ENCODE measurements at regions not wholly inside any gene's neighbourhood (a gene's known extent, or its start where the extent isn't known, plus 50 kb on each side); places are given as distances from the start of the nearest gene placed in this dataset.
A peak's percentile ranks its signal among the peaks of the same experiment; 100 is the strongest.
"Not testable (repeated sequence)": the region's sequence is repeated elsewhere in the genome, so short reads cannot be mapped to it uniquely, and the experiment has no call there.

DNA sequence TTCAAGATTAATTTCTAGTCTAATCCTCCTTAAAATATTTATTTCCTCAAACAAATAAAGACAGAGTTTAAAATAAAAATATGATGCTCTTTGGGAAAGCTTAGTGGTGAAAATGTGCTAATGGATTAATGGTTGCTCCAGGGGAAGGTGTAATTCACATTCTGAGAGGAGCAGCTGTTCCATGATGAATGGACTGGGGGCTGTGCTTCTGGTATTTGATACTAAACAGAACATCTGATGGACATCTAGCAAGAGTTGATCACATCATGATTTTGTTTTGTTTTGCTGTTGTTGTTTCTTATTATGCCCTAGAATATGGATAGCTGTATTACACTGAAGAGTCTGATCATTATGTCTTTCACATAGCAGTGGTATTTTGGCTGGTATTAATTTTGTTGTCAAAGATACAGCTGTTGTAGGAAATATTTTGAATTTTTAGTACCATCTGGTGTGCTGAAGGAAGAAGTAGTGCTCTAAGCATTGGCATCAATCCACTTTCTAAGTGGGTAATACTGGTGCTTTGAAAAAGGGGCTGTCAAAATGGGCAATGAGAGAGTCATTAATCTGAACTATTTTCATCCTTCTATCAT lies 296.4 kb downstream of the ADAMTS20 start:
- no peak for DNase-seq (ENCODE audit: insufficient read length, low spot score)
- no peak for FAIRE-seq

DNA sequence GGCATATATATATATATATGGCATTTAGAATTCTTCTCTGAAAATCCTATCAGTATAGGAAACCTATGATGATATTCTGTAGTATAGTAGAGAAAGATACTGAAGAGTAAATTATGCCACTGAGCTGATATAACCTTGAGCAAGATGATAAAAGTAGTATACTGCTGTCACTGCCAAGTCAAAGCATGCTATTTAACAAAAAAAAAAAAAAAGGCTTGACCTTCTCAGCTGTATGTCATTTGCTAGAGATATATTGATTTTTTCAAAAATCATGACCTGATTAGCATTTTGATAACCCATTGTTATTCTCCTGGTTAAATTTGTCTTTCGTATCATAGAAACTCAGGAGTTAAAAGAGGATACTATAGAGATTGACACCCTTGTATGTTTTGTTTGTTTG lies 299.4 kb downstream of the ADAMTS20 start:
- DNase-seq (ENCODE audit: insufficient read length, low spot score) (no peak), FAIRE-seq (no peak)

DNA sequence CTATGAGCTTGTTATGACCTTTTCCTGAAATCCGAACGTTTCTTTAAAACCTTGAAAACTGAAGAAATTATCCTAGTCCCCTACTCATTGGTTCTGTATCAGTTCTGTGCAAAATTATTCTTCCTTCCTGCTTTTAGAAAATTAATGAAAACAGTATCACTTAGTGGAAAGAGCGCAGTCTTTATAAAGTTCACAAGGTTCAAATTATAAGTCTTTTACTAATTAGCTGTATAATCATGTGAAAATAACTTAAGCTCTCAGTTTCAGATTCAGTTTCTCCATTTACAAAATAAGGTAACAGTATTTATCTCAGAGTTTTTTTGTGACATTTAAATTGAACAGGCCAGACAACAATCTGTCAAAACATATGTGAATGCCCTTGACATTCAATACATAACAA lies 306.1 kb downstream of the ADAMTS20 start:
- DNase-seq (ENCODE audit: insufficient read length, low spot score) (no peak), FAIRE-seq (no peak)

DNA sequence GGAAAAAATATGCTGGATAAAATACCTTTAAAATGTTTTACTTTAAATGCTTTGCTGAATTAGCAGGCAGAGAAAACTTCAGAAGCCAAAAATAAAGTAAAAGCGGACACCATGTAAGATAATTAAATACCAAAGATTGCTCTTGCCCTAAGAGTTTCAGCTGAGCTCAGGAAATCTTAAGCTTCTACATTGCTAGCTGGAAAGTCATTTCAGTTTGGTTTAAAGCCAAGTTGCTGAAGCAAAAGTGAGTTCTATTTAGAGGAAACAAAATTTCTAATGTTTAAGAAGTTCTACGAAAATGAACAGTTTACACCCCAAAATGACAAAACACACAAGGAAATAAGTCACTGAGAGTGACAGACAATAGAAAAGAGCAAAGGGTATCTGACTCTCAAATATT lies 310.0 kb downstream of the ADAMTS20 start:
- DNase-seq (ENCODE audit: insufficient read length, low spot score) (no peak), FAIRE-seq (no peak)

DNA sequence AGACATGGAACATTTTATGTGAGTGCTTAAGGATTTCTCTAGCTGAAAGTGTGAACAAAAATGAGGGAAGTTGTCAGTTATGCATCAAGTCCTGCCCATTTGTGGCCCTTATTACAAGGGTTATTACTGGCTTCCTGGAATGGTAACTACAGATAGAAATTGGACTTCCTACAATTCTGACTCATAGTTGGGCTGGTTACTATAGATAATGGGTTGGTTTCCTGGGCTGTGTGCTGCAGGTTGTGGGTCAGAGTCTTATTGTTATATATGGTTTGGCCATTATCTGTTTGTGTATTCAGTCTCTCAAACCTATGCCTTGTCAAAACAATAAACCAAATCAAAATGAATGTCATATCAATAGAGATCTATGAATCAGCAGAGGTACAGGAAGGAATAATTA lies 313.7 kb downstream of the ADAMTS20 start:
- DNase-seq (ENCODE audit: insufficient read length, low spot score), result no peak
- FAIRE-seq, result no peak

DNA sequence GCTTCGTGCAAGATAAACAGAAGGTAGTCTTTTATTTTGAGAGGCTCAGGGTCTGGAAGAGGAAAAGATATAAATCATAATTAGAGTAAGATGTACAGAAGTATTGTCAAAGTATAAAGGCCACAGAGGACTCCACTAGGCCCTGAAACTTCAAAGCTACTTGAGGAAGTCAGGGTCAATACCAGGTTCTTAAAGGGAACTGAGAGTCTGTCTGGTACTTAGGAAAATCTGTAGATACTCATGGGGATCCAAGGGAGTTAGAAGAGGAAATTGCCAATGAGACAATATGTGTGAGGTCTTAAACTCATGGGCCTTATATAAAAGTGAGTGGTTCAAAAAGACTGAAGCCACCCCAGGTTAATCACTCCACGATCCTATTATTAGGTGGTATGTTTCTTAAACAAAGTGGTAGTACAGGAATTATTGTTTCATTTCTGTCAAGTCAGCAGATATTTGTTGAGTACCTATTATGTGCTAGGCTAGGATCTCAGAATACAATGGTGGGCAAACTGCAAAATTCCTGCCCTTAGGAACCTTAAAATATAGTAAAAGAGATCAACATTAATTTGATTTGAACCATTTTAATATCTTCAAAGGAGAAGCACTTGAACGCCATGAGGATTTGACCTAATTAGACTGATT lies 314.6 kb downstream of the ADAMTS20 start:
- FAIRE-seq (no peak), DNase-seq (ENCODE audit: insufficient read length, low spot score) (no peak)

DNA sequence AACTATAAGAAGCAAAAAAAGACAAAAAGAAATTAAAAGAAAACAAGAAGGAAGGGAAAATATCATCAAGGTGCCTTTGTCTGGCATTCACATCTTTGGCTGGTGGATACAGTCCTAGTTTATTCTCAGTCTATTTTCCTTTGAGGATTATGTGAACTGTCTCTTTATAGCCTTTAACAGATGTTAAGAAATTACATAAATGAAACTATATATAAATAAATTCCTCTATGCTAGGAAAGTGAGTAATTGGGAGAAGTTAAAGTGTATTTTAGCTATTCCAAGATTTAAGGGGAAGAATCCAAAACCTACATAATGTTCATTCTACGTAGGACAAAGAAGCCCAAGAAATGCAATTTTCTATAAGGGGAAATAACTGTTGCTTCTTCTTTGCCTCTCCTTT lies 316.3 kb downstream of the ADAMTS20 start:
- FAIRE-seq (no peak), DNase-seq (ENCODE audit: insufficient read length, low spot score) (no peak)

DNA sequence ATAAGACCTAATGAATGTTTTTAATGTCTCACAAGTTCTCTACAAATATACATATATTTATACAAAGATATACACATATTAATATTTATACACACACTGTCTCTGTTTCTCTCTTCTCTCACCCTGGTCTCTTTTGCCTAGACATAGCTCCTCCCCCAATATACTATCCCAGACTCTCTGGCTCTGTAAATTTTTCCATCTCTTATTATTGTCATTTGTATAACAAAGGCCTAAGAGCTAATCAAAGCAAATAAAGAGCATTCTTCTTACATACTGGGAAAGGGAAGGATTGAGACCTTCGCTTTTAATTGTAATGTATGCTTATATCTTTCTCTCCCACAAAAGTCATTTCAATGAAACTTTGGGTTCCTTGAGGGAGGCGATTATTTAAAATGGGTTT lies 318.1 kb downstream of the ADAMTS20 start:
- no peak for FAIRE-seq
- no peak for DNase-seq (ENCODE audit: insufficient read length, low spot score)

DNA sequence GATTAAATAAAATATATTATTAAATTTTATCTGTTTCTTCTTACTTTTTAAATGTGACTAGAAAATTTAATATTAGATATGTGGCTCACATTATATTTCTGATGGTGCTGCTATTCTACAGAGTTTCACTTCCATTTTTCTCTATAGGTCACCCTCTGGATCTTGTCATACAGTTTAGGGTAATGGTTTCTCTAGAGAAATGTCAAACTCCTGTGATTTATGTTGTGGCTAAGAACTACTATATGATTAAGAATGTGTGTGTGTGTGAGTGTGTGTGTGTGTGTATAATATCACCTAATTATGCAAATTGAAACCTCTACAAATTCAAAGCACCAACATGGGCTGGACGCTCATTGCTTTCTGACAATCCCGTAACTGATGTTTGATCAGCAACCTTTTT lies 325.9 kb downstream of the ADAMTS20 start:
- DNase-seq (ENCODE audit: insufficient read length, low spot score) (no peak), FAIRE-seq (no peak)

DNA sequence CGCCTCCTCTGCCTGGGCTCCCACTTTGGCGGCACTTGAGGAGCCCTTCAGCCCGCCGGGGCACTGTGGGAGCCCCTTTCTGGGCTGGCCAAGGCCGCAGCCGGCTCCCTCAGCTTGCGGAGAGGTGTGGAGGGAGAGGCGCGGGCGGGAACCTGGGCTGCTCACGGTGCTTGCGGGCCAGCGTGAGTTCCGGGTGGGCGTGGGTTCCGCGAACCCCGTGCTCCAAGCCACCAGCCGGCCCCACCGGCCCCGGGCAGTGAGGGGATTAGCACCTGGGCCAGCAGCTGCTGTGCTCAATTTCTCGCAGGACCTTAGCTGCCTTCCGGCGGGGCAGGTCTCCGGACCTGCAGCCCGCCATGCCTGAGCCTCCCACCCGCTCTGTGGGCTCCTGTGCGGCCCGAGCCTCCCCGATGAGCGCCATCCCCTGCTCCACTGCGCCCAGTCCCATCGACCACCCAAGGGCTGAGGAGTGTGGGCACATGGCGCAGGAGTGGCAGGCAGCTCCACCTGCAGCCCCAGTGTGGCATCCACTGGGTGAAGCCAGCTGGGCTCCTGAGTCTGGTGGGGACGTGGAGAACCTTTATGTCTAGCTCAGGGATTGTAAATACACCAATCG lies 327.7 kb downstream of the ADAMTS20 start:
- not testable (repeated sequence) for DNase-seq (ENCODE audit: insufficient read length, low spot score); FAIRE-seq

DNA sequence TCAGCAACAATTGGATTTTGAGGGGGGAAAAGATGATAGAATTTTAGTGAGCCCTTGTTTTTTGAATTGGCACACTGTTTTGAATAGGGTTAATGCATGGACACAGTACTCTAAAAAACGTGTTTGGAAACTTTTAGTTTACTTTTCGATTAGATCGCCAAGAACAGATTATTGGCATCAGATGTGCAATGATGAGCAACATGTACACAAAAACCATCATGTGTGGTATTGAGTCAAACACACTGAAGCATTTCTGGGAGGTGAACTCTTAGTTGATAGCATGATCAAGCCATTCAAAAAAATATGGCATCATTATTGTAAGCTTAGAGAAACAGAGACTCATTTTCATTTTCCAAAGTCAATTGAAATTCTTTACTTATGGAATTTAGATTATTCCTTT lies 329.2 kb downstream of the ADAMTS20 start:
- no peak for FAIRE-seq
- DNase-seq (ENCODE audit: insufficient read length, low spot score), result no peak

DNA sequence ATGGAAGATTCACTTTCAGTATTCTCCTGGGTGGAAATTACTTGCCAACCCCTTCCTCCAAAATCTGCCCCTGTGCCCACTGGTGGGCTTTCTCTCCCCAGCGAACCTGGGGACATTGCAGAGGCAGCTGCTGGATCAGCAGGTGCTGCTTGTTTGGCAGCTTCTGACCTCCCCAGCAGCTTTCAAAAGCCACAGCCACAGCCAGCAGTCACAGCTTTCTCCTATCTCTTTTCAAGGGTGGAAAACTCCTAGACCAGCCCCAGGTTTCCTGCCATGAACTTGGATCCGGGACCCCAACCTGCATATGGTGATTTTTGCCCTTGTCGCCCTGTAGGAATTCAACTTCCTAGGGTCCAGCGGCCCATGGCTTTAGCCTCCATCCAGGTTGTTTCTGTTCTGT lies 330.8 kb downstream of the ADAMTS20 start:
- FAIRE-seq, result no peak
- DNase-seq (ENCODE audit: insufficient read length, low spot score), result no peak

DNA sequence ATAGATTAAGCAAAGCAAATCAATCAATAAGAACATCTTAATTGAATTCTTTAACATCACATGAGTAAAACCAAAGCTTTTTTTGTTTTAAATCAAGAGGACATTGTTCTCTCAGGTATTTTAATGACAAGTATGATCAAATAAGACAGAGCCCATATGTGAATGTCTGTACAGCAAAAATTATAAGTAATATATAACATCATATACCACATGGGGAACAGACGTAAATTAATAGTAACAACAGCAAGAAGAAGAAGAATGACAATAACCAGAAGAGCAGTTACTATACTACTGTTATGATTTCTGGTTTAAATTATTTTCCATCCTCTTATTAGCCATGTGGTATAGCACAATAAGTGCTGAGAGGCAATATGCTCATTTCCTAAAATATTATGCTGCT lies 335.5 kb downstream of the ADAMTS20 start:
- no peak for DNase-seq (ENCODE audit: insufficient read length, low spot score)
- FAIRE-seq, result no peak

DNA sequence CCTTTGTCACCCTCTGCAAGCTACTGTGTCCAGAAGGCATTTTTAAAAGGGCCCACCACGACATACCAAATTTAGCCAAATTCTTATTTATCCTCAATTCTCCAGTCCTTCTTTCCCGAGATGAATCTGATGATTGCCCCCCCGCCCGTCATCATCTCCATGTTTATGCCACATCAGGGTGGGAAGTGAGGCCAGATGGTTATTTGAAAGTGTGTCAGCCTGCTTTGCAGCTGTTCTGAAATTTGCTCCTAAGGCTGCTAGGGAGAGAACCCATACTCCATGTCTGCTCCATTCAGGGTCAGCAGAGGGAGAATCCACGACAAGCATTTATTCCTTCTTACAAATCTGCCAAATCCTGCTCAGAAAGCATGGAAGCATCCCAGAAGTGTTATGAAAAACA lies 337.8 kb downstream of the ADAMTS20 start:
- FAIRE-seq (no peak), DNase-seq (ENCODE audit: insufficient read length, low spot score) (no peak)

DNA sequence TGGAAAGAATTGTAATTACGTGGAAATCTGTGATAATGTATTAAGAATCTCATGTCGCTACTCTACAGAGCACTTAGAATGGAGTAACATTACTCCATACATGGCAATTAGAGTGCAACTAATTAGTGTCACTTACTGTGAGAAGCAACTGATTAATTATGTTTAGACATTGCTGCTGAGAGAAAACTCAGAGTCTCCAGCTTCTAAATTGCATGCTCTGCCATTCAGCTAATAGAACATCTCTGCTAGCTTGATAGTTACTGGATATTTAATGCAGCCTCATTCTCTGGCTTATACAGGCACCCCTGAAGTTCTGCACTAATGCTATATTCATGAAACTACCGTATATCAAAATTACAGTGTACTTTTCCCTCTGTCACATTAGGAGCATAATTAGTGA lies 338.4 kb downstream of the ADAMTS20 start:
- FAIRE-seq (no peak), DNase-seq (ENCODE audit: insufficient read length, low spot score) (no peak)

DNA sequence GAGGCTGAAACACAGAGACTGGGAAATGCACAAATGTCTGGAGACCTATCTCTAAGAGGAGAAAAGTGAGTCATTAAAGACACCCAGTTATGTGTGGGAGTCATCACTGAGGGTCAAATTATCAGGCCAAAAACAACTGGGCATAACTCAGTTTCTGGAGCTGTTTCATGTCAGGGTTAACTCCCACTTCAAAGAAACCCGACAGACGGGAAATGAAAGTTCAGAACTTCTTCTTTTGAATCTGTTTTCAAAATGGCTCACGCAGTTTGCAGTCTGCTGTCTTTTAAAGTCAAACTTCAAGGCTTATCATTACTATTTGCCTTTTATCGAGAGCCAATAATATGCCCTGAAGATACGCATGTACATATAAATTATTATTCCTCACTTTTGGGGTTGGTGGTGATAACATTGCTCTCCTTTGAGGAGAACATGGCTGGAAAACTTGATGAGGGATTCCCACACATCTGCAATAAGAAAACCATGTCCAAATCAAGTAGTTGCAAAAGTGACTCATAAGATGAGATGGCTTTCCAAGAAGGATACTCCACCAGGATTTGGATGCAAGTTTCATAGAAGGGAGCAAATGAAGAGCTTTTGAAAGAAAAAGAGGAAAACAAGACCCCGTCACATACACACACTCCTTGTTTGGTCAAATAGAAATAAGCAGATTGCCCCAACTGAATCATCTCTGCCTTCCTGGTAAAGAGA lies 341.4 kb downstream of the ADAMTS20 start:
- FAIRE-seq (no peak), DNase-seq (ENCODE audit: insufficient read length, low spot score) (peak; percentile 5)

DNA sequence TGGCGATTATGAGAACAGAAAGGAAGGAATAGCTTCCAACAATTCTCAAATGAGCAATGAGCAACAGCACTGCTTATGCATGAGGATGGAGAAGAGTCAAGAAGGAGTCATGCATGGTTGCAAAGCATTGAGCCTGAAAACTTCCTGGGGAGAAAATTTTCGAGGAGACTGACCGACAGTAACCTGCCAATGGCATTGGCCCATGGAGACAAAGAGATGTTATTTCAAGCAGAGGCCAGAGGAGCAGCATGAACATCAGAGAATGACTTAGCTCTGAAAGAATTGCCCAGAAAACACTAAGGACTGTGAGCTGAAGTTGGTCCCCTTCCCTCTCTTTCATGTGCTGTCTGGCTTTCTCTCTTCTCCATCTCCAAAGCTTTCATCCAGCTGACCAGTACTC lies 343.4 kb downstream of the ADAMTS20 start:
- DNase-seq (ENCODE audit: insufficient read length, low spot score), result no peak
- FAIRE-seq, result no peak

DNA sequence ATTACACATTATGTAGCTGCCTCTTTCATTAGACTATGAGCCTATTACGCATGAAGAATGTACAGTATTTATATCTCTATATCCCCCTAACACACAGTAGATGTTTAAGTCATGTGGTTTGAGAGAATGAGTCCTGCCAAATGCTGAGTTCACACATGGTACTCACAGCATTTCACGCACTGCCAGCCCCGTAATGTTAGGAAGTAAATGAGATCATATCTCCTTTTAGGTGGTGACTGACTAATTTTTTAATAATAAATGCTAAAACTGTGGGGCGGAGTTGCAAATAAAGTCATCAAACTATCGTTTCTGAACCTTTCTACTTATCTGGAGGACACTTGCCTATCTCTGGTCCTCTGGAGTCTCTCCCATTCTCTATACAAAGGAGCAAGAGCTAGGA lies 343.8 kb downstream of the ADAMTS20 start:
- FAIRE-seq, result no peak
- DNase-seq (ENCODE audit: insufficient read length, low spot score), result no peak

DNA sequence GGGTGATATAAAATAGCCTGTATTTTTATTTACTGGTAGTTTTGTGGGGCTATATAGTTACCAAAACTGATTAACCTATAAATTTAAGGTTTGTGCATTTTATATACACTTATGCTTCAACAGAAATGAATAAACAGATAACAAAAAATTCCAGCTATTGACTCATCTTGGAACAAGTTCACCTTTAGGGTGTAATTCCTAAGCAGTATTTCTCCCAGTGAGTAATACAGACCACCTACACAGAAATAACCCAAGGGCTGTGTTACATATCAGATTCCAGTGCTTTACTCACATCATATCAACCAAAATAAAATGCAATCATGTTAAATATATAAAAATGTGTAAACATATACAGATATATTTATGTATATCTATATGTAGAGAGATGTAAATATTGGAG lies 345.6 kb downstream of the ADAMTS20 start:
- DNase-seq (ENCODE audit: insufficient read length, low spot score), result peak; percentile 17
- FAIRE-seq, result no peak

DNA sequence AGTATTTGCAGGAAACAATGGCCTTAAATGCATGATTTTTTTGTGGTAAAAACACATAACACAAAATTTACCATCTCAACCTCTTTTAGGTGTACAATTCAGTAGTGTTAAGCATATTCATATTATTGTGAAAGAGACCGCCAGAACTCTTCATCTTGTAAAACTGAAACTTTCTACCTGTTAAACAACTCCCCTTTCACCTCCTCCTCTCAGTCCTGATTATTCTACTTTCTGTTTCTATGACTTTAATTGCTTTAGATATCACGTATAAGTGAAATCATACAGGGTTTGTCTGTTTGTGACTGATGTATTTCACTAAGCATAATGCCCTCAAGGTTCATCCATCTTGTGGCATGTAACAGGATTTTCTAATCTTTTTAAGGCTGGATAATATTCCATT lies 353.4 kb downstream of the ADAMTS20 start:
- no peak for DNase-seq (ENCODE audit: insufficient read length, low spot score)
- FAIRE-seq, result no peak

DNA sequence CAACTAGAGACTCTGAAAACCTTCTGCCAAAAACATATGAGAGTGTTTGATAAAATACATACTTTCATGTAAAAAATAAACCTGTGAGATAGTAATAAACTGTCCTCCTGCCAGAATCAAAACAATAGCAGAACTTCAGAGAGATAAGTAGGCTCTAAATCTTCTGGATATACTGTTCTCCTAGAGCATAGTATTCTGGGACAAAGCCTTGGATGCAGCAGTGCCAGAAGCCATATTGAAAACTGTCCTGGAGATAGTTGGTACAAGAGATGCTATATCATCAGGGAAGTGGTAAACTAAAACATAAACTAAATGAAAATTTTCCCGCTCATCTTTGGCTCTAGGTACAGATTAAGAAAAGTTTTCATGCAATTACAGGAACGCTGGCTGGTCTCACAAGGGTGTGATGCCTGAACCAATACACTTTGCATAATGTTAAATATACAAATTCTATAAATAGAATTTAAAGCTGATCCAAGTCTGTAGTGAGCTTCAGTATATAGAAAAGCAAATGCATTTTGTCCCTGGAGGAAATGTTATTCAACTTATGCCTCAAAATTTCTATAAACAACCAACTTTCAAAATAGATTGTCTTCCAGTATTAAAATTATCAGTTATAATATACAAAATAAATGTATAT lies 355.6 kb downstream of the ADAMTS20 start:
- FAIRE-seq (no peak), DNase-seq (ENCODE audit: insufficient read length, low spot score) (no peak)

All from HTR-8/SVneo (cell line).